Spinal cord (tissue), 9 donors: ENCODE measurements at regions not wholly inside any gene's neighbourhood (a gene's known extent, or its start where the extent isn't known, plus 50 kb on each side); places are given as distances from the start of the nearest gene placed in this dataset.

ENCODE experiments used
- DNase-seq, 6 donors: peaks; one replicate each; pipeline versions ENCODE4 v3.0.0 to v3.0.0-alpha.2; 2013 to 2015; ENCODE audit warnings: low spot score in 6 of 6, low read depth in 4 of 6
- H3K27ac ChIP-seq: one replicate; pipeline ENCODE4 v1.5.1; 2013; ENCODE audit warnings: low read depth, low read length, control low read depth
- H3K27me3 ChIP-seq: one replicate; pipeline ENCODE4 v1.6.1; 2013; ENCODE audit warnings: low read length; ENCODE audit not compliant: control insufficient read depth, insufficient read depth
- H3K36me3 ChIP-seq: one replicate; pipeline ENCODE4 v1.6.1; 2013; ENCODE audit warnings: low read length; ENCODE audit not compliant: control insufficient read depth, insufficient read depth
- H3K4me1 ChIP-seq: one replicate; pipeline ENCODE4 v1.6.1; 2013; ENCODE audit warnings: low read length; ENCODE audit not compliant: control insufficient read depth, insufficient read depth
- H3K4me3 ChIP-seq: one replicate; pipeline ENCODE4 v1.5.1; 2013; ENCODE audit warnings: low read depth, low read length, control low read depth
- H3K9me3 ChIP-seq: one replicate; pipeline ENCODE4 v1.6.1; 2013; ENCODE audit warnings: low read length; ENCODE audit not compliant: control insufficient read depth, insufficient read depth
- WGBS: methylation state at CpG from one replicate; pipeline ENCODE4 v1.1.5; 2013; ENCODE audit warnings: missing lambda C conversion rate; ENCODE audit not compliant: insufficient coverage; 5-methylcytosine and 5-hydroxymethylcytosine counted together
- donor health status: healthy.

GRCh38 chr2:150589681-150590080 lies 102.2 kb upstream of the RND3 start:
- Histone ChIP-seq H3K27me3 (no peaks in the 10 kb centered on the region), H3K27ac (no peak overlapping the region), H3K4me1 (no peaks in the 10 kb centered on the region), H3K36me3 (no peaks in the 10 kb centered on the region), H3K4me3 (no peak overlapping the region), H3K9me3 (no peaks in the 10 kb centered on the region)
- no CpG with 5 or more reads among the region's 2 CpGs for WGBS
- DNase-seq = peak in 1 of 6 donors; percentile 42

- H3K27ac ChIP-seq = no peak overlapping the region
- WGBS = 94% methylated on average over 2 of the region's 2 CpGs
- no peak for DNase-seq
- H3K36me3 ChIP-seq = no peaks in the 10 kb centered on the region
- H3K9me3 ChIP-seq = no peaks in the 10 kb centered on the region
- no peaks in the 10 kb centered on the region for H3K4me1 ChIP-seq
- no peak overlapping the region for H3K4me3 ChIP-seq
- H3K27me3 ChIP-seq = no peaks in the 10 kb centered on the region
Measured at GRCh38 chr2:150588506-150588870, 101.0 kb upstream of the RND3 start.

DNA sequence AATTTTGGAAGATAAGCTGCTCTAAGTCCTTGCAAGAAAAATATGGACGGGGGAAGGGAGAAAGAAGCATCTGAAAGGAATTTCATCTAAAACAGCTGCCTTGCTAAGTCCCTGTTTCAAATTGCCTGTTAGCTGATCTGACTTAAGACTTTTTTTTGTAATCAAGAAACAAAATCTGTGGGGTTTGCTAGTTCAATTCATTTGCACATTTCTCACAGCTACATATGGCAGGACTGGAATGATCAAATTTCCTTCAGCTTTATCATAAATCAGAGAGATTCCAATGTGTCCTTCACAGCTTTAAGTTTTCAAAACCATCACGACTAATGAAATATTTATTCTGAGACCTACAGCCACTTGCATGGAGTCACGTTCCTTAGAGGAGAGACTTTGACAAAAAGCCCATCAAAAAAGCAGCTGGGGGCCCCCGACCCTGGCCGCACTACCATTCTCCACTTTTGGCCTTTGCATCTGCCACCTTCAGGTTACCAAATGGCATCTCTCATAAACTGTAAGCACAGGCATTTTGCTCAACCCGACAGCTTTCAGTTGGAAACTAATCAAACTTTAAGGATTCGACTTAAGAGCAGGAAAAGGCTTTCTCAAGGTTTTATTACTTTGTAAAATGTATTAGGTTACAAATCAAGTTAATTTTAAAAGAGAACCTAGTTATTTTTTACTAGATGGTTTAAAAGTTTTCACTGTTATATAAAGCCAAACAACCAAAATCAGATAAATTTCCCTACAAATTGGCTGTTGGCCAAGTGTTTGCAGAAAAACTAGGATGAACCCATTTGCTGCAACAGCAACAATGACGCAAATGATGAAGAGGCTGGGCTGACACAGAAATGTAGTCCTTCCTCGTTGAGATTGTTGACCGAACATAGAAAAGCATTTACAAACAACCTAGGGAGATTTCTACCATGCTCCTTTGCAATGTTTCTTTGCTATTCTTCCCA lies 100.4 kb upstream of the RND3 start:
- no peak overlapping the region for H3K27ac ChIP-seq
- no peaks in the 10 kb centered on the region for H3K4me1 ChIP-seq
- H3K36me3 ChIP-seq = no peaks in the 10 kb centered on the region
- no peak overlapping the region for H3K4me3 ChIP-seq
- no peaks in the 10 kb centered on the region for H3K27me3 ChIP-seq
- WGBS = 58% methylated on average over 7 of the region's 10 CpGs
- peak in 1 of 6 donors; percentile 78 for DNase-seq
- no peaks in the 10 kb centered on the region for H3K9me3 ChIP-seq

DNA sequence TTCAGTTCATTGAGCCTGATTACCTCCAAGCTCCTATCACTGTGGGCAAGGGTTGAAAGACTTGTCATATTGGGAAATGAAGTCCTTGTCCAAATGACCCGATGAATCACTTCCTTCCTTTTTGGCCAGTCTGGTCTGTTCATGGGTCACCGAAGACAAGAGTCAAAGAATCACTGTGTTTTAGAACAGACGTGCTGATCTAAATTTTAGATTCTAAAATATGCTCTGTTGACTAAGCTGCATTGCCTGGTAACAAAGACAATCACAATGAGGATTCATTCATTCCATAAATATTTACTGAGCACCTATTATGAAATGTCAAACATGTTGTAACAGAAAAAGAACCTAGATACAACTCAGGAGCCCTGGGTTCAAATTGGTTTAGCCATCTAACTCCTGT lies 99.4 kb upstream of the RND3 start:
- Histone ChIP-seq H3K4me1 (no peaks in the 10 kb centered on the region), H3K36me3 (no peaks in the 10 kb centered on the region), H3K4me3 (no peak overlapping the region), H3K27me3 (no peaks in the 10 kb centered on the region), H3K27ac (no peak overlapping the region), H3K9me3 (no peaks in the 10 kb centered on the region)
- WGBS = 83% methylated on average over 1 of the region's 3 CpGs
- DNase-seq = no peak

- no CpG with 5 or more reads among the region's 4 CpGs for WGBS
- no peak for DNase-seq
- H3K27me3 ChIP-seq = no peaks in the 10 kb centered on the region
- H3K36me3 ChIP-seq = no peaks in the 10 kb centered on the region
- H3K9me3 ChIP-seq = no peaks in the 10 kb centered on the region
- no peak overlapping the region for H3K27ac ChIP-seq
- H3K4me3 ChIP-seq = no peak overlapping the region
- H3K4me1 ChIP-seq = no peaks in the 10 kb centered on the region
Measured at GRCh38 chr2:150585221-150585971, 97.9 kb upstream of the RND3 start.

DNA sequence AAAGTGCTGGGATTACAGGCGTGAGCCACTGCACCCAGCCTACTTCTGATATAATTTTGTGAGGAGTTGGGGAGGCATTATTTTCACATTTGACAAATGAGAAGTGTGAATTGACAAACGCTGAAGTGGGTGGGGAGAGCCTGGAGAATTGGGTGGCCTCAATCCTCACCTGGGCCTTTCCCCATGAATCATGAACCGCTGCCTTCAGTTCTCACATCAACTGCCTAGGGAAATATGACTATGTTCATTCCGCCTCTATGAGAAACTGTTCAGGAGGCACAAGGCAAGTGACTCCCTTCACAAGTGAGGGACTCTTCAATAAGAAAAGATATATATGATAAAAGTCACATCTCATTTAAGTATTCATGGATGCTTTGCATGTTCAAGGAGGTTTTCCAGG lies 96.6 kb upstream of the RND3 start:
- peaks cover 2% of the 10 kb centered on the region for H3K9me3 ChIP-seq
- WGBS = no CpG with 5 or more reads among the region's 4 CpGs
- no peaks in the 10 kb centered on the region for H3K36me3 ChIP-seq
- no peaks in the 10 kb centered on the region for H3K27me3 ChIP-seq
- DNase-seq = no peak
- no peak overlapping the region for H3K27ac ChIP-seq
- H3K4me1 ChIP-seq = no peaks in the 10 kb centered on the region
- H3K4me3 ChIP-seq = no peak overlapping the region

GRCh38 chr2:150581717-150582472 lies 94.4 kb upstream of the RND3 start:
- no CpG with 5 or more reads among the region's 5 CpGs for WGBS
- DNase-seq = no peak
- H3K4me3 ChIP-seq = no peak overlapping the region
- peaks cover 9% of the 10 kb centered on the region for H3K9me3 ChIP-seq
- H3K4me1 ChIP-seq = no peaks in the 10 kb centered on the region
- H3K27ac ChIP-seq = no peak overlapping the region
- H3K36me3 ChIP-seq = no peaks in the 10 kb centered on the region
- H3K27me3 ChIP-seq = no peaks in the 10 kb centered on the region

- Histone ChIP-seq H3K36me3 (no peaks in the 10 kb centered on the region), H3K27me3 (no peaks in the 10 kb centered on the region), H3K9me3 (peaks cover 9% of the 10 kb centered on the region), H3K4me1 (no peaks in the 10 kb centered on the region), H3K4me3 (no peak overlapping the region), H3K27ac (no peak overlapping the region)
- DNase-seq = no peak
- WGBS = 92% methylated on average over 2 of the region's 2 CpGs
Measured at GRCh38 chr2:150578481-150578880, 91.0 kb upstream of the RND3 start.

GRCh38 chr2:150575861-150576260 lies 88.4 kb upstream of the RND3 start:
- WGBS = no CpG with 5 or more reads among the region's 1 CpG
- Histone ChIP-seq H3K9me3 (peaks cover 9% of the 10 kb centered on the region), H3K36me3 (no peaks in the 10 kb centered on the region), H3K4me3 (no peak overlapping the region), H3K4me1 (no peaks in the 10 kb centered on the region), H3K27ac (no peak overlapping the region), H3K27me3 (no peaks in the 10 kb centered on the region)
- DNase-seq = no peak
